ENCODE measurements at regions not wholly inside any gene's neighbourhood (a gene's known extent, or its start where the extent isn't known, plus 50 kb on each side); places are given as distances from the start of the nearest gene placed in this dataset.

GRCh38 chr12:17333287-17333686 is 727.3 kb upstream of the LMO3 start:
- peaks cover 9% of the 10 kb centered on the region for H3K36me3 Mint-ChIP-seq
- no peaks in the 10 kb centered on the region for H3K27me3 ChIP-seq (ENCODE audit: control insufficient read depth, insufficient read depth, low read length)
- ATAC-seq (no peak), DNase-seq (no peak)
- H3K4me1 Mint-ChIP-seq = no peaks in the 10 kb centered on the region
- no peak overlapping the region for H3K27ac ChIP-seq (ENCODE audit: low read length)
- WGBS (ENCODE audit: insufficient coverage) = 84% methylated on average over 3 of the region's 3 CpGs
- no peak overlapping the region for H3K27ac Mint-ChIP-seq
- H3K4me3 ChIP-seq (ENCODE audit: low read length) = no peak overlapping the region
- intact Hi-C loops (cut with micrococcal nuclease) = no loop called here
- no peak for TF ChIP-seq CTCF (IDR thresholded peaks at IDR 0.05)
- H3K4me3 Mint-ChIP-seq = no peak overlapping the region
- no peaks in the 10 kb centered on the region for H3K9me3 ChIP-seq (ENCODE audit: control insufficient read depth, insufficient read depth, low read length)
- H3K9me3 Mint-ChIP-seq = peaks cover 13 to 19% of the 10 kb centered on the region in 2 donors
- no peaks in the 10 kb centered on the region for H3K36me3 ChIP-seq (ENCODE audit: control insufficient read depth, insufficient read depth, low read length)
- H3K4me1 ChIP-seq (ENCODE audit: control insufficient read depth, insufficient read depth, low read length) = no peaks in the 10 kb centered on the region
- H3K27me3 Mint-ChIP-seq (ENCODE audit: low read depth in 2 of 2) = no peaks in the 10 kb centered on the region

- Histone ChIP-seq H3K27ac (ENCODE audit: low read length) (no peak overlapping the region), H3K4me3 (ENCODE audit: low read length) (no peak overlapping the region), H3K9me3 (ENCODE audit: control insufficient read depth, insufficient read depth, low read length) (peaks cover 8% of the 10 kb centered on the region), H3K4me1 (ENCODE audit: control insufficient read depth, insufficient read depth, low read length) (no peaks in the 10 kb centered on the region), H3K27me3 (ENCODE audit: control insufficient read depth, insufficient read depth, low read length) (no peaks in the 10 kb centered on the region), H3K36me3 (ENCODE audit: control insufficient read depth, insufficient read depth, low read length) (no peaks in the 10 kb centered on the region)
- intact Hi-C loops (cut with micrococcal nuclease) = no loop called here
- Mint-ChIP-seq H3K9me3 (peaks cover 5 to 13% of the 10 kb centered on the region in 2 donors), H3K27ac (no peak overlapping the region), H3K27me3 (ENCODE audit: low read depth in 2 of 2) (no peaks in the 10 kb centered on the region), H3K36me3 (no peaks in the 10 kb centered on the region), H3K4me1 (no peaks in the 10 kb centered on the region), H3K4me3 (no peak overlapping the region)
- TF ChIP-seq CTCF (IDR thresholded peaks at IDR 0.05) = no peak
- ATAC-seq = no peak
- no peak for DNase-seq
- WGBS (ENCODE audit: insufficient coverage) = no CpG with 5 or more reads among the region's 2 CpGs
Observed at GRCh38 chr12:17326649-17327048, 720.7 kb upstream of the LMO3 start.

GRCh38 chr12:17322090-17322489 is 716.1 kb upstream of the LMO3 start:
- no peak overlapping the region for H3K27ac ChIP-seq (ENCODE audit: low read length)
- H3K27ac Mint-ChIP-seq = no peak overlapping the region
- H3K36me3 ChIP-seq (ENCODE audit: control insufficient read depth, insufficient read depth, low read length) = no peaks in the 10 kb centered on the region
- H3K4me3 ChIP-seq (ENCODE audit: low read length) = no peak overlapping the region
- H3K36me3 Mint-ChIP-seq = peaks cover 6% of the 10 kb centered on the region
- WGBS (ENCODE audit: insufficient coverage) = 88% methylated on average over 2 of the region's 2 CpGs
- H3K4me1 ChIP-seq (ENCODE audit: control insufficient read depth, insufficient read depth, low read length) = no peaks in the 10 kb centered on the region
- no peak overlapping the region for H3K4me3 Mint-ChIP-seq
- ATAC-seq (no peak), DNase-seq (no peak)
- H3K9me3 Mint-ChIP-seq = peaks cover 19 to 38% of the 10 kb centered on the region in 2 donors
- H3K27me3 Mint-ChIP-seq (ENCODE audit: low read depth in 2 of 2) = no peaks in the 10 kb centered on the region
- H3K27me3 ChIP-seq (ENCODE audit: control insufficient read depth, insufficient read depth, low read length) = no peaks in the 10 kb centered on the region
- intact Hi-C loops (cut with micrococcal nuclease) = no loop called here
- no peaks in the 10 kb centered on the region for H3K4me1 Mint-ChIP-seq
- peaks cover 8% of the 10 kb centered on the region for H3K9me3 ChIP-seq (ENCODE audit: control insufficient read depth, insufficient read depth, low read length)
- TF ChIP-seq CTCF (IDR thresholded peaks at IDR 0.05) = no peak

GRCh38 chr12:17304503-17305347 is 698.8 kb upstream of the LMO3 start:
- TF ChIP-seq CTCF (IDR thresholded peaks at IDR 0.05) = no peak
- H3K27me3 ChIP-seq (ENCODE audit: control insufficient read depth, insufficient read depth, low read length) = no peaks in the 10 kb centered on the region
- Mint-ChIP-seq H3K4me1 (no peaks in the 10 kb centered on the region), H3K4me3 (no peak overlapping the region), H3K36me3 (peaks cover 24% of the 10 kb centered on the region), H3K27me3 (ENCODE audit: low read depth in 2 of 2) (no peaks in the 10 kb centered on the region), H3K27ac (no peak overlapping the region), H3K9me3 (peaks cover 9 to 18% of the 10 kb centered on the region in 2 donors)
- peaks cover 33% of the 10 kb centered on the region for H3K9me3 ChIP-seq (ENCODE audit: control insufficient read depth, insufficient read depth, low read length)
- no peaks in the 10 kb centered on the region for H3K4me1 ChIP-seq (ENCODE audit: control insufficient read depth, insufficient read depth, low read length)
- intact Hi-C loops (cut with micrococcal nuclease) = no loop called here
- WGBS (ENCODE audit: insufficient coverage) = 81% methylated on average over 4 of the region's 7 CpGs
- DNase-seq (no peak), ATAC-seq (no peak)
- H3K36me3 ChIP-seq (ENCODE audit: control insufficient read depth, insufficient read depth, low read length) = no peaks in the 10 kb centered on the region
- no peak overlapping the region for H3K4me3 ChIP-seq (ENCODE audit: low read length)
- no peak overlapping the region for H3K27ac ChIP-seq (ENCODE audit: low read length)
